Endothelial cell of umbilical vein (primary cell): ENCODE measurements at regions not wholly inside any gene's neighbourhood (a gene's known extent, or its start where the extent isn't known, plus 50 kb on each side); places are given as distances from the start of the nearest gene placed in this dataset.

Experiments used
- BruUV-seq: library from RNA; stranded (reverse); fragments of 400-500 nt; replicated peaks from 2 replicates; lab custom pipeline; 2021; lab: Mats Ljungman, UMichigan
- CTCF ChIA-PET: fragments of 300-600, 350-600 bp; sonication (Branson Sonifier 250); formaldehyde crosslinking; loops from one replicate; lab custom pipeline; 2021; ENCODE audit warnings: antibody characterized with exemption, inconsistent platforms; lab: Charles Lee
- POLR2A ChIA-PET: fragments of 300-600, 350-600 bp; sonication (Branson Sonifier 250); formaldehyde crosslinking; loops from one replicate; lab custom pipeline; 2021; ENCODE audit warnings: antibody characterized with exemption, inconsistent platforms; lab: Charles Lee
- DNase-seq: peaks from one replicate; pipeline ENCODE4 v3.0.0-alpha.2; 2011; ENCODE audit warnings: low read depth, low spot score
- FAIRE-seq: peaks from 2 replicates; lab custom pipeline; 2011; peaks lifted over from hg19 to GRCh38; lab: Jason Lieb, UNC
- H2AFZ ChIP-seq: 2 replicates; pipeline ENCODE4 v1.6.0; 2012; ENCODE audit warnings: low read depth, low read length, control low read depth, inconsistent platforms
- H3K27ac ChIP-seq: 2 replicates; pipeline ENCODE4 v1.5.1; 2011; ENCODE audit warnings: low read depth, mild to moderate bottlenecking, control low read depth, low read length, moderate library complexity; ENCODE audit not compliant: insufficient read depth
- H3K27me3 ChIP-seq, 2 experiments: 2 replicates each; pipeline versions ENCODE4 v1.6.0 to v1.6.1; 2011; ENCODE audit warnings: low read length in 2 of 2, mixed read lengths in 1 of 2; ENCODE audit not compliant: control insufficient read depth in 2 of 2, insufficient read depth in 2 of 2
- H3K36me3 ChIP-seq, 2 experiments: 2 replicates in 1 of 2; 3 replicates in 1 of 2; pipeline ENCODE4 v1.5.1; 2011; ENCODE audit warnings: low read length in 2 of 2, mild to moderate bottlenecking in 1 of 2, moderate library complexity in 1 of 2; ENCODE audit not compliant: control insufficient read depth in 2 of 2, insufficient read depth in 2 of 2; ENCODE audit errors: extremely low read depth in 1 of 2
- H3K4me1 ChIP-seq: 3 replicates; pipeline ENCODE4 v1.5.1; 2011; ENCODE audit warnings: mild to moderate bottlenecking, low read length; ENCODE audit not compliant: control insufficient read depth, insufficient read depth; ENCODE audit errors: extremely low read depth
- H3K4me2 ChIP-seq: 2 replicates; pipeline ENCODE4 v1.6.1; 2011; ENCODE audit warnings: low read length, control low read depth, mixed read lengths; ENCODE audit not compliant: insufficient read depth
- H3K4me3 ChIP-seq, 3 experiments: fragments of 200-600 bp in 1 of 3; sonication (generic), shearing (Covaris generic) in 1 of 3; replicated peaks in 1 of 3; 2 replicates each; pipeline ENCODE4 v1.5.1; 2011 to 2016; ENCODE audit warnings: control low read depth in 3 of 3, low read length in 3 of 3, mild to moderate bottlenecking in 2 of 3, inconsistent platforms in 1 of 3, low read depth in 1 of 3, moderate library complexity in 1 of 3; ENCODE audit not compliant: insufficient read depth in 1 of 3
- H3K79me2 ChIP-seq: 2 replicates; pipeline ENCODE4 v1.6.0; 2012; ENCODE audit warnings: low read length, inconsistent platforms; ENCODE audit not compliant: control insufficient read depth, insufficient read depth
- H3K9ac ChIP-seq: replicated peaks from 2 replicates; pipeline ENCODE3; 2011; ENCODE audit warnings: low read length, control low read depth; ENCODE audit not compliant: insufficient read depth; ENCODE audit errors: extremely low read depth
- H3K9me1 ChIP-seq: replicated peaks from 3 replicates; pipeline ENCODE4 v1.6.0; 2011; ENCODE audit warnings: mild to moderate bottlenecking, low read length; ENCODE audit not compliant: control insufficient read depth, insufficient read depth; ENCODE audit errors: extremely low read depth
- H3K9me3 ChIP-seq: replicated peaks from 2 replicates; pipeline ENCODE4 v1.5.1; 2012; ENCODE audit warnings: low read length, inconsistent platforms; ENCODE audit not compliant: control insufficient read depth, insufficient read depth
- H4K20me1 ChIP-seq: replicated peaks from 2 replicates; pipeline ENCODE3; 2011; ENCODE audit warnings: mild to moderate bottlenecking, low read length; ENCODE audit not compliant: control insufficient read depth, insufficient read depth; ENCODE audit errors: extremely low read depth
- CTCF ChIP-seq, 2 donors: IDR thresholded peaks; 1 replicate in 1 of 2; 2 replicates in 1 of 2; pipeline ENCODE4 v1.5.1; 2011; ENCODE audit warnings: low read length in 2 of 2, mild to moderate bottlenecking in 2 of 2, moderate library complexity in 2 of 2, control low read depth in 1 of 2, inconsistent platforms in 1 of 2, low read depth in 1 of 2; ENCODE audit not compliant: insufficient read depth in 1 of 2; ENCODE audit errors: extremely low read depth in 1 of 2
- EZH2 ChIP-seq: IDR thresholded peaks from 2 replicates; pipeline ENCODE4 v1.6.1; 2012; ENCODE audit warnings: borderline replicate concordance, low read depth, mild to moderate bottlenecking, moderate library complexity, low read length, inconsistent platforms; ENCODE audit not compliant: severe bottlenecking
- FOS ChIP-seq: IDR thresholded peaks from 2 replicates; pipeline ENCODE4 v1.6.1; 2011; ENCODE audit warnings: mild to moderate bottlenecking, low read length, moderate library complexity, borderline replicate concordance; ENCODE audit not compliant: insufficient read depth
- GATA2 ChIP-seq: IDR thresholded peaks from 2 replicates; pipeline ENCODE4 v1.7.0; 2011; ENCODE audit warnings: low read depth, mild to moderate bottlenecking, moderate library complexity, mixed read lengths, low read length; ENCODE audit not compliant: insufficient read length, insufficient read depth
- JUN ChIP-seq: IDR thresholded peaks from 2 replicates; pipeline ENCODE4 v1.6.1; 2011; ENCODE audit warnings: borderline replicate concordance, low read depth; ENCODE audit not compliant: insufficient read length, insufficient read depth
- MAX ChIP-seq: IDR thresholded peaks from 2 replicates; pipeline ENCODE4 v1.6.1; 2011; ENCODE audit not compliant: insufficient read depth, insufficient read length
- MYC ChIP-seq: IDR thresholded peaks from one replicate; pipeline ENCODE4 v1.6.1; 2011; ENCODE audit warnings: mild to moderate bottlenecking, low read depth, low read length
- POLR2A ChIP-seq: IDR thresholded peaks from 2 replicates; pipeline ENCODE4 v1.6.1; 2012; ENCODE audit warnings: low read depth, mild to moderate bottlenecking, control low read depth, low read length
- POLR2AphosphoS5 ChIP-seq: IDR thresholded peaks from 2 replicates; pipeline ENCODE4 v1.6.1; 2012; ENCODE audit warnings: low read depth, mild to moderate bottlenecking, control low read depth, low read length, moderate library complexity; ENCODE audit not compliant: insufficient read depth
- dilution Hi-C: fragments of 300-500 bp; cut with MboI; formaldehyde crosslinking; loops from one replicate; pipeline ENCODE4 v1.15.0; 2019; ENCODE audit warnings: low sequenced_read_pairs; ENCODE audit not compliant: extremely low pct_ligation_motif_present
- intact Hi-C: fragments of 100-400 bp; cut with micrococcal nuclease; formaldehyde crosslinking; loops from one replicate; pipeline ENCODE4 v1.10.0; 2022

- intact Hi-C loops = no loop called here
- Histone ChIP-seq H2AFZ (no peak overlapping the region), H3K9me3 (no peaks in the 10 kb centered on the region), H3K4me1 (no peaks in the 10 kb centered on the region), H3K9me1 (no peaks in the 10 kb centered on the region), H4K20me1 (no peaks in the 10 kb centered on the region), H3K36me3 (no peaks in the 10 kb centered on the region), H3K27ac (no peak overlapping the region), H3K79me2 (no peaks in the 10 kb centered on the region), H3K9ac (no peak overlapping the region), H3K4me3 (no peak overlapping the region), H3K4me2 (no peak overlapping the region), H3K27me3 (no peaks in the 10 kb centered on the region)
- FAIRE-seq (no peak), DNase-seq (no peak)
- no TSS peak for BruUV-seq
- CTCF ChIA-PET = interaction anchor here (0.7 to 1.5 kb wide), 3 partner anchors 11 to 15 kb away, joined by 3 to 4 read pairs (median 4); no protein-coding TSS in a partner anchor
- TF ChIP-seq EZH2 (no peak), POLR2AphosphoS5 (no peak), MYC (no peak), GATA2 (no peak), JUN (no peak), FOS (no peak), CTCF (IDR thresholded peaks at IDR 0.05; ENCODE audit: extremely low read depth in 1 of 2, insufficient read depth in 1 of 2, low read depth in 1 of 2, low read length in 2 of 2) (no peak), POLR2A (no peak), MAX (no peak)
- POLR2A ChIA-PET = no interaction called here
- dilution Hi-C loops = no loop called here
Measured at GRCh38 chr2:72051971-72052505, 95.6 kb downstream of the CYP26B1 start.
